ENCODE measurements at regions not wholly inside any gene's neighbourhood (a gene's known extent, or its start where the extent isn't known, plus 50 kb on each side); places are given as distances from the start of the nearest gene placed in this dataset.

- no peaks in the 10 kb centered on the region for H3K4me1 ChIP-seq (ENCODE audit: control insufficient read depth, insufficient read depth, low read length)
- POLR2A ChIA-PET = no interaction called here
- H3K36me3 ChIP-seq (ENCODE audit: control insufficient read depth in 2 of 2, insufficient read depth in 1 of 2, low read length in 2 of 2) = no peaks in the 10 kb centered on the region
- H3K4me3 ChIP-seq (ENCODE audit: low read depth, low read length) = no peak overlapping the region
- TF ChIP-seq TCF7L2 (IDR thresholded peaks at IDR 0.05; ENCODE audit: borderline replicate concordance, low read depth, low read length) (no peak), ZNF626 (tag by site-specific recombination; IDR thresholded peaks at IDR 0.05) (no peak), ZBTB48 (tag by site-specific recombination; IDR thresholded peaks at IDR 0.05) (no peak), ZNF777 (tag by site-specific recombination; IDR thresholded peaks at IDR 0.05; ENCODE audit: borderline replicate concordance) (no peak), GLIS2 (tag by site-specific recombination; IDR thresholded peaks at IDR 0.05) (no peak), ZNF112 (tag by site-specific recombination; IDR thresholded peaks at IDR 0.05) (no peak), KLF10 (tag by site-specific recombination; IDR thresholded peaks at IDR 0.05) (no peak), ZSCAN30 (tag by site-specific recombination; IDR thresholded peaks at IDR 0.05) (no peak), MEIS1 (CRISPR knock-in tag; IDR thresholded peaks at IDR 0.05; ENCODE audit: borderline replicate concordance) (no peak), ZIC2 (tag by site-specific recombination; IDR thresholded peaks at IDR 0.05) (no peak), ZNF768 (tag by site-specific recombination; IDR thresholded peaks at IDR 0.05) (no peak), SP3 (tag by site-specific recombination; IDR thresholded peaks at IDR 0.05) (no peak), ZNF398 (tag by site-specific recombination; IDR thresholded peaks at IDR 0.05) (no peak), ELK4 (IDR thresholded peaks at IDR 0.05; ENCODE audit: borderline replicate concordance, low read depth, low read length) (no peak)
- H3K27ac ChIP-seq (ENCODE audit: extremely low read depth, low read depth, low read length) = no peak overlapping the region
- no peaks in the 10 kb centered on the region for H3K9me3 ChIP-seq (ENCODE audit: control insufficient read depth, insufficient read depth, low read depth, low read length)
- CTCF ChIA-PET = no interaction called here
Observed at GRCh38 chr18:43992741-43993140, 687.9 kb upstream of the SETBP1 start.

GRCh38 chr18:43994381-43994780 lies 686.3 kb upstream of the SETBP1 start:
- Histone ChIP-seq H3K27ac (ENCODE audit: extremely low read depth, low read depth, low read length) (no peak overlapping the region), H3K4me3 (ENCODE audit: low read depth, low read length) (no peak overlapping the region), H3K36me3 (ENCODE audit: control insufficient read depth in 2 of 2, insufficient read depth in 1 of 2, low read length in 2 of 2) (no peaks in the 10 kb centered on the region), H3K4me1 (ENCODE audit: control insufficient read depth, insufficient read depth, low read length) (no peaks in the 10 kb centered on the region), H3K9me3 (ENCODE audit: control insufficient read depth, insufficient read depth, low read depth, low read length) (no peaks in the 10 kb centered on the region)
- TF ChIP-seq ZNF596 (tag by site-specific recombination; IDR thresholded peaks at IDR 0.05) (no peak), HOXD13 (CRISPR knock-in tag; IDR thresholded peaks at IDR 0.05; ENCODE audit: borderline replicate concordance) (no peak), ZNF248 (tag by site-specific recombination; IDR thresholded peaks at IDR 0.05) (no peak), KLF8 (tag by site-specific recombination; IDR thresholded peaks at IDR 0.05) (no peak), KLF9 (tag by site-specific recombination; IDR thresholded peaks at IDR 0.05; ENCODE audit: low read depth) (no peak), ZNF140 (tag by site-specific recombination; IDR thresholded peaks at IDR 0.05) (no peak), ZSCAN30 (tag by site-specific recombination; IDR thresholded peaks at IDR 0.05) (no peak), GLI4 (tag by site-specific recombination; IDR thresholded peaks at IDR 0.05) (no peak), WT1 (tag by site-specific recombination; IDR thresholded peaks at IDR 0.05) (no peak)
- POLR2A ChIA-PET = interaction anchor here (0.6 kb wide), 1 partner anchor 13 kb away, joined by 8 read pairs; no protein-coding TSS in a partner anchor
- CTCF ChIA-PET = no interaction called here

GRCh38 chr18:44013871-44014270 lies 666.8 kb upstream of the SETBP1 start:
- Histone ChIP-seq H3K9me3 (ENCODE audit: control insufficient read depth, insufficient read depth, low read depth, low read length) (no peaks in the 10 kb centered on the region), H3K27ac (ENCODE audit: extremely low read depth, low read depth, low read length) (no peak overlapping the region), H3K4me1 (ENCODE audit: control insufficient read depth, insufficient read depth, low read length) (no peaks in the 10 kb centered on the region), H3K4me3 (ENCODE audit: low read depth, low read length) (no peak overlapping the region), H3K36me3 (ENCODE audit: control insufficient read depth in 2 of 2, insufficient read depth in 1 of 2, low read length in 2 of 2) (no peaks in the 10 kb centered on the region; a peak in 1 of 3 replicates)
- CTCF ChIA-PET = no interaction called here
- POLR2A ChIA-PET = no interaction called here
- TF ChIP-seq FEZF1 (tag by site-specific recombination; IDR thresholded peaks at IDR 0.05) (no peak), GFI1B (tag by site-specific recombination; IDR thresholded peaks at IDR 0.05) (no peak), ZNF10 (tag by site-specific recombination; IDR thresholded peaks at IDR 0.05) (no peak), ZNF114 (tag by site-specific recombination; IDR thresholded peaks at IDR 0.05) (no peak), IKZF3 (tag by site-specific recombination; IDR thresholded peaks at IDR 0.05) (no peak), ZNF354C (tag by site-specific recombination; IDR thresholded peaks at IDR 0.05; ENCODE audit: borderline replicate concordance, low read depth) (no peak), ZNF266 (tag by site-specific recombination; IDR thresholded peaks at IDR 0.05; ENCODE audit: low read depth) (no peak), ZNF23 (tag by site-specific recombination; IDR thresholded peaks at IDR 0.05; ENCODE audit: borderline replicate concordance) (no peak), ZBTB21 (tag by site-specific recombination; IDR thresholded peaks at IDR 0.05) (no peak), EGR2 (tag by site-specific recombination; IDR thresholded peaks at IDR 0.05; ENCODE audit: low read depth) (no peak), ZNF37A (tag by site-specific recombination; IDR thresholded peaks at IDR 0.05) (no peak), ZNF768 (tag by site-specific recombination; IDR thresholded peaks at IDR 0.05) (no peak), ZNF121 (tag by site-specific recombination; IDR thresholded peaks at IDR 0.05) (no peak)

All from HEK293 (cell line).